Retinal pigment epithelial cell (primary cell): ENCODE measurements at regions not wholly inside any gene's neighbourhood (a gene's known extent, or its start where the extent isn't known, plus 50 kb on each side); places are given as distances from the start of the nearest gene placed in this dataset.

ENCODE experiments used
- DNase-seq: peaks from one replicate; pipeline ENCODE4 v3.0.0-alpha.2; 2010; ENCODE audit warnings: low read depth
- H3K4me3 ChIP-seq: 2 replicates; pipeline ENCODE4 v1.5.1; 2011; ENCODE audit warnings: mild to moderate bottlenecking, low read length, control low read depth, moderate library complexity
- TF ChIP-seq, protein P1 (sequence below): conservative IDR thresholded peaks from 2 replicates; pipeline ENCODE4 v1.5.1; 2011; ENCODE audit warnings: low read depth, low read length, control low read depth, inconsistent platforms

DNA sequence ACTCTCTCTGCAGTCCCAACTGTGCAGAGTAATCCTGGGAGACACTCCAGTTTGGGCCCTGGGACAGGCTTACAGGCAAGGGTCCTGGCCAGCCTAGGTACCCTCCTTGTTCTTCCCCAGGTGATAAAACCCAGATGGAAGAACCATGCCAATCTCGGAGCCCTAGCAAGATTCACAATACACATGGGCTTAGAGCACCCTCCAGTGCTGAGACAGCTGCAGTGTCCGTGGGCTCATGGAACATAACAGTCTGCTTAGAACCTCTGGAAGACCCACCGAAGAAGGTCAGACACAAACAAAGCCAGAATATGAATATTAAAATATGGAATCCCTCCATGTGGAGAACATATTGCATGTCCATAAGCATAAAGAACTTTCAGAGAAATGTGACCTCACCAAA lies 568.1 kb downstream of the KCNJ3 start:
- DNase-seq: no peak
- TF ChIP-seq, protein P1, sequence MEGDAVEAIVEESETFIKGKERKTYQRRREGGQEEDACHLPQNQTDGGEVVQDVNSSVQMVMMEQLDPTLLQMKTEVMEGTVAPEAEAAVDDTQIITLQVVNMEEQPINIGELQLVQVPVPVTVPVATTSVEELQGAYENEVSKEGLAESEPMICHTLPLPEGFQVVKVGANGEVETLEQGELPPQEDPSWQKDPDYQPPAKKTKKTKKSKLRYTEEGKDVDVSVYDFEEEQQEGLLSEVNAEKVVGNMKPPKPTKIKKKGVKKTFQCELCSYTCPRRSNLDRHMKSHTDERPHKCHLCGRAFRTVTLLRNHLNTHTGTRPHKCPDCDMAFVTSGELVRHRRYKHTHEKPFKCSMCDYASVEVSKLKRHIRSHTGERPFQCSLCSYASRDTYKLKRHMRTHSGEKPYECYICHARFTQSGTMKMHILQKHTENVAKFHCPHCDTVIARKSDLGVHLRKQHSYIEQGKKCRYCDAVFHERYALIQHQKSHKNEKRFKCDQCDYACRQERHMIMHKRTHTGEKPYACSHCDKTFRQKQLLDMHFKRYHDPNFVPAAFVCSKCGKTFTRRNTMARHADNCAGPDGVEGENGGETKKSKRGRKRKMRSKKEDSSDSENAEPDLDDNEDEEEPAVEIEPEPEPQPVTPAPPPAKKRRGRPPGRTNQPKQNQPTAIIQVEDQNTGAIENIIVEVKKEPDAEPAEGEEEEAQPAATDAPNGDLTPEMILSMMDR: no peak
- no peak overlapping the region for H3K4me3 ChIP-seq

DNA sequence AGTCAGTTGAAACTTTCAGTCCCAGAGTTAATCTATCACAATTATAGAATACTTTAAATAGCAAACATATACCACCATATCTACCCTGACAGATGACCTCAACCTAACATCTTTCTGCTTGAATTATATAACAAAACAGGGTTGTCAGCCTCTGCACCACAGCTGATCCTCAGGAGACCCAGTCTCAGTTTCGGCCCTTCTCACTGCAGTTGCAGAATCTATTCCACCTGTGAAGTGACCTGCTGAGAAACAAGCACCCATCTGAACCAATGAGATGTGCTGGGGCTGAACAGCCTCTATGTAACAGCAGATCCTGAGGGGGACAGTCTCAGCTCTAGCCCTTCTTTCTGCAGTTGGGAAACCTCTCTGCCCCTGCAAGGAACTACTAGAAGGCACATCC lies 567.6 kb downstream of the KCNJ3 start:
- no peak overlapping the region for H3K4me3 ChIP-seq
- TF ChIP-seq, protein P1: no peak
- no peak for DNase-seq

DNA sequence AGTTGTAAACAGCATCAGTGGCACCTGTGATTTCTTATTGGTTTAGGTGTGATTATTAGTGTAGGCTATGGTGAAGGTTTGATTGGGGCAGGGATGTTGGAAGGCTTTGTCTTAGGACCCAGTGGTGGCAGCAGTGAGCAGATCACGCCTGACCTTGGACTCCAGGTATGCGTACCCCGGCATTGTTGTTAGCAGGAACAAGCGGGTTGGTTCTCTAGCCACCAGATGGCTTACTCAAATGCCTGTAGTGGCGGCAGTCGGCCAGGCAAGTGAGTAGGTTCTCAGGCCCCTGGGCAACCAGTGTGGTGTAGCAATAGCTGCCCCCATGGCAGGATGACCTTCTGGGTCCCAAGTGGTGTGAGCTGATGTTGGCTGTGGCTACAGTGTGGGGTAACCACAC lies 558.3 kb downstream of the KCNJ3 start:
- H3K4me3 ChIP-seq: no peak overlapping the region
- DNase-seq: no peak
- TF ChIP-seq, protein P1: no peak

DNA sequence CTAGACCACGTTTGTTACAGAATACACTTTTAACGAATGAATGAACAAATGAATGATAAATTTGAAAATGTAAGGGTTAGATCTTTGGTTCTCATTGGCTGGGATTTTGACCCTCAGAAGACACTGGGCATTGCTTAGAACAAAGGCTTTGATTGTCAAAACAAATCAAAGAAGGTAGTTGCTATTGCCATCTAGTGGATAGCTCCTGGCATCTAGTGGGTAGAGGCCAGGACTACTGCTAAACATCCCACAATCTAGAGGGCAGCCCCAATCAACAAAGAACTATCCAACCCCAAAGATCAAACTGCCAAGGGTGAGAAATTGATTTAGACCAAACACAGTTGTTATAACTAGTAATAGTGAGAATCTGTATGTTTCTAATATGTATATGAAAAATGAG lies 552.3 kb downstream of the KCNJ3 start:
- peak; percentile 6 for DNase-seq
- TF ChIP-seq, protein P1: peak; percentile 75
- H3K4me3 ChIP-seq: no peak overlapping the region

DNA sequence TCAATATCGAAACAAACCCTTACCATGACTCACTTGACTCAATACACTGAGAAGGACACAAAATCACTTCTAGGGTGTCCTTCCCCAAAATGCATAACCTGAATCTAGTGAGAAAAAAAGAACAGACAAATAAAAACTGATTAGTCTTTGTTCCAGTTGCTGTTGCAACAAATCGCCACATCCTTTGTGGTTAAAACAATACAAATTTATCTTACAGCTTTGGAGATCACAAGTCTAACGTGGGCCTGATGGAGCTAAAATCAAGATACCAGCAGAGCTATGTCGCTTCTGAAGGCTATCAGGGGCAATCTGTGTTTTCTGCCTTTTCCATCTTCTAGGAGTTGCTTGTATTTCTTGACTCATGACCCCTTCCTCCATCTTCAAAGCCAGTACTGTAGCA lies 541.7 kb downstream of the KCNJ3 start:
- DNase-seq: no peak
- TF ChIP-seq, protein P1: no peak
- no peak overlapping the region for H3K4me3 ChIP-seq

DNA sequence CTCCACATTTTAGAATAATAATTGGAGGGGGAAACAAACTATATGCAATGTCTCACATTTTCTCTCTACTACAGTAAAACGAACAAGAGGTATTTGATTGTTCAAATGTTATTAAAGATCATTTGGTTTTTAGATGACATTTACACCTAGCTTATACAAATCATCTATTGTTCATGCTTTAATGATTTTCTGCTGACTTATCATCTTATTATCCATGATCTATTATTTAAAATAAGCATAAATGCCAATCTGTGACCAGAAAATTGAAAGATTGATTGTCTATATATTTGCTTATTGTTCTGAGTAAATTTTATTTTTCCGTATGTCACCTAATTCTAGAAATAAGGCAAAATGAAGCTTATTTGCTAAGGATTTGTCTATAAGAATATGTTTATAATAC lies 537.2 kb downstream of the KCNJ3 start:
- TF ChIP-seq, protein P1: no peak

DNA sequence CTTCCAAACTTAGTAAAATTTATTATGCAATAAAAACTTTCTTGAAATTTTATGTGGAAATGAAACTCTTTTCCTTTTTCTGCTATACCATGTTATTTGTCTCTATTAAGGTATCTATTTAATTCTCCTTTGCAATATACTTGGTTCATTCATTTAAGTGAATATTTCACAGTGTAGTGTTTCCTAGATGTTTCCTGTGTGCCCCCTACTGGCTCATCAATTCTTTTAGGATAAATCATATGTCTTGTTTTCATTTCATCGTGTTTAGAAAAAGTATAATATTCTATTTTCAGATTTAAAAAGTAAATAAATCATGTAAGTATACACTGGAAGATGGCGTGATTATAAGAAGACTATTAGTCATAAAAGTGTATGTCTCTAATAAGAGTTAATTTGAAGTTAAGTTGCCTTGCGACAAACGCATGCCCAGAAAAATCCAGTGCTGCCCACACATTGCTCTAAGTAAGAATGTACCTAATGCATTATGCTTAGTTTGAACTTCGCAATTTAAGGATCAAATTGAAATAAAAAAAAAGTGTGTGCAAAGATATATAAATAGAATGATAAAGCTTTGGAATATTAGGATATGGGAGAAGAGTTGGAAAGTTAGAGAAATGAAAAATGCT lies 525.4 kb downstream of the KCNJ3 start:
- TF ChIP-seq, protein P1: peak; percentile 61
- no peak overlapping the region for H3K4me3 ChIP-seq
- DNase-seq: no peak

More for the DNA sequence above, 537.2 kb downstream of the KCNJ3 start:
- no peak overlapping the region for H3K4me3 ChIP-seq
- DNase-seq: no peak
